SU-DHL-6 (cell line): ENCODE measurements at regions not wholly inside any gene's neighbourhood (a gene's known extent, or its start where the extent isn't known, plus 50 kb on each side); places are given as distances from the start of the nearest gene placed in this dataset.

Experiments used
- H2AFZ ChIP-seq: fragments of 200-600 bp; sonication (generic); 2 replicates; pipeline ENCODE4 v1.6.1; 2014; ENCODE audit warnings: low read depth, mild to moderate bottlenecking, moderate library complexity, mixed read lengths, antibody characterized with exemption, low read length; ENCODE audit not compliant: severe bottlenecking
- H3F3A ChIP-seq: fragments of 200-600 bp; shearing (Covaris generic); 2 replicates; pipeline ENCODE4 v1.6.0; 2016; ENCODE audit warnings: antibody characterized with exemption, mild to moderate bottlenecking; ENCODE audit not compliant: insufficient read depth
- H3K27ac ChIP-seq: fragments of 200-600 bp; sonication (generic); 2 replicates; pipeline ENCODE4 v1.5.1; 2016; ENCODE audit warnings: low read depth, mild to moderate bottlenecking, low read length, moderate library complexity, mixed read lengths
- H3K27me3 ChIP-seq: fragments of 200-600 bp; sonication (generic), shearing (Covaris generic); 2 replicates; pipeline ENCODE4 v1.6.0; 2014; ENCODE audit warnings: mild to moderate bottlenecking, low read length
- H3K36me3 ChIP-seq: fragments of 200-600 bp; sonication (generic); 2 replicates; pipeline ENCODE4 v1.6.1; 2014; ENCODE audit warnings: mild to moderate bottlenecking, low read length, mixed read lengths
- H3K4me2 ChIP-seq: fragments of 300-600, 200-600 bp; shearing (Covaris generic), sonication (generic); 2 replicates; pipeline ENCODE4 v1.6.0; 2014; ENCODE audit warnings: low read length, low read depth, mild to moderate bottlenecking; ENCODE audit not compliant: poor library complexity, severe bottlenecking
- H3K4me3 ChIP-seq: fragments of 200-600 bp; sonication (generic); 2 replicates; pipeline ENCODE4 v1.5.1; 2014; ENCODE audit warnings: antibody characterized with exemption, low read length, mild to moderate bottlenecking, mixed read lengths; ENCODE audit not compliant: insufficient read depth, poor library complexity, severe bottlenecking
- H3K79me2 ChIP-seq: fragments of 200-600 bp; sonication (generic); 2 replicates; pipeline ENCODE4 v1.6.1; 2014; ENCODE audit warnings: mild to moderate bottlenecking, low read length, moderate library complexity; ENCODE audit not compliant: insufficient read depth
- H3K9ac ChIP-seq: fragments of 200-600 bp; sonication (generic); 2 replicates; pipeline ENCODE4 v1.7.0; 2014; ENCODE audit warnings: mild to moderate bottlenecking, low read length
- H3K9me2 ChIP-seq: fragments of 200-600 bp; sonication (generic); replicated peaks from 2 replicates; pipeline ENCODE4 v1.6.1; 2014; ENCODE audit warnings: low read length; ENCODE audit not compliant: insufficient read depth
- H3K9me3 ChIP-seq: fragments of 200-600 bp; sonication (generic); 2 replicates; pipeline ENCODE4 v1.6.1; 2014; ENCODE audit warnings: low read length, mixed read lengths; ENCODE audit not compliant: insufficient read depth
- H4K20me1 ChIP-seq: fragments of 200-600 bp; sonication (generic); 2 replicates; pipeline ENCODE4 v1.6.1; 2014; ENCODE audit warnings: low read depth, mild to moderate bottlenecking, antibody characterized with exemption, low read length, moderate library complexity, mixed read lengths
- CTCF ChIP-seq: fragments of 200-600 bp; sonication (generic); IDR thresholded peaks from one replicate; pipeline ENCODE4 v1.5.1; 2017; ENCODE audit warnings: antibody characterized with exemption, mild to moderate bottlenecking, low read length, moderate library complexity; ENCODE audit not compliant: insufficient read depth, poor library complexity, severe bottlenecking
- EZH2phosphoT487 ChIP-seq: fragments of 200-600 bp; sonication (generic), shearing (Covaris generic); conservative IDR thresholded peaks from 2 replicates; pipeline ENCODE4 v1.6.1; 2018; ENCODE audit warnings: mild to moderate bottlenecking, antibody characterized with exemption, low read length, moderate library complexity, mixed read lengths

- H3F3A ChIP-seq = no peaks in the 10 kb centered on the region
- H3K9me2 ChIP-seq = no peaks in the 10 kb centered on the region
- TF ChIP-seq EZH2phosphoT487 (no peak), CTCF (no peak)
- no peaks in the 10 kb centered on the region for H4K20me1 ChIP-seq
- no peaks in the 10 kb centered on the region for H3K27me3 ChIP-seq
- H2AFZ ChIP-seq = no peak overlapping the region
- no peak overlapping the region for H3K4me3 ChIP-seq
- H3K9ac ChIP-seq = no peak overlapping the region
- no peaks in the 10 kb centered on the region for H3K9me3 ChIP-seq
- H3K4me2 ChIP-seq = no peak overlapping the region
- no peaks in the 10 kb centered on the region for H3K36me3 ChIP-seq
- no peaks in the 10 kb centered on the region for H3K79me2 ChIP-seq
- H3K27ac ChIP-seq = no peak overlapping the region
Observed at GRCh38 chr9:107541523-107541922, 52.0 kb upstream of the KLF4 start.

DNA sequence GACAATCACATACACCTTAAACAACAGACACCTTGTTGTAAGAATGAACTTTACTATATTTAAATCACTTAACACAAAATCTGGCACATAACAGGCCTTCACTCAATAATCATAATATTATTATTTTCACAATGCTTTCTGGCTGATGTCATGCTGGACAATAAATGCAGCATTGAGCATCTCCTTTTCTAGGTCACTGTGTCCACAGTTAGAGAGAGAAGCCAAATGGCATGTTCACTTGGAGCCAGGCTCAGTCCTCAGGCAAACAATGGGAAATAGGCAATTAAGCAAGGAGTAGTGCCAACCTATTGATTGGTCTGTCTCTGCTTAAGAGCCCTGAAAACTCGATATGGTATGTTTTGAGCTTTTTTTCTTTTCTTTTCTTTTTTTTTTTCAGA lies 50.6 kb upstream of the KLF4 start:
- no peak overlapping the region for H3K27ac ChIP-seq
- no peak overlapping the region for H2AFZ ChIP-seq
- no peak for TF ChIP-seq EZH2phosphoT487
- no peak for TF ChIP-seq CTCF
- H3K36me3 ChIP-seq = no peaks in the 10 kb centered on the region
- H3K4me3 ChIP-seq = no peak overlapping the region
- no peak overlapping the region for H3K4me2 ChIP-seq
- no peaks in the 10 kb centered on the region for H3K9me2 ChIP-seq
- H3K9ac ChIP-seq = no peak overlapping the region
- no peaks in the 10 kb centered on the region for H3K9me3 ChIP-seq
- H3F3A ChIP-seq = no peaks in the 10 kb centered on the region
- no peaks in the 10 kb centered on the region for H3K27me3 ChIP-seq
- no peaks in the 10 kb centered on the region for H3K79me2 ChIP-seq
- H4K20me1 ChIP-seq = no peaks in the 10 kb centered on the region

GRCh38 chr9:107539427-107540163 lies 50.0 kb upstream of the KLF4 start:
- H3K4me2 ChIP-seq = no peak overlapping the region
- no peak overlapping the region for H3K9ac ChIP-seq
- no peaks in the 10 kb centered on the region for H4K20me1 ChIP-seq
- H3K27ac ChIP-seq = no peak overlapping the region
- H2AFZ ChIP-seq = no peak overlapping the region
- H3K9me2 ChIP-seq = no peaks in the 10 kb centered on the region
- H3K4me3 ChIP-seq = no peak overlapping the region
- no peaks in the 10 kb centered on the region for H3K9me3 ChIP-seq
- no peaks in the 10 kb centered on the region for H3K36me3 ChIP-seq
- H3K27me3 ChIP-seq = no peaks in the 10 kb centered on the region
- TF ChIP-seq CTCF = no peak
- TF ChIP-seq EZH2phosphoT487 = no peak
- no peaks in the 10 kb centered on the region for H3K79me2 ChIP-seq
- H3F3A ChIP-seq = no peaks in the 10 kb centered on the region
